K562 (cell line): ENCODE measurements at regions not wholly inside any gene's neighbourhood (a gene's known extent, or its start where the extent isn't known, plus 50 kb on each side); places are given as distances from the start of the nearest gene placed in this dataset.

Experiments used
- ATAC-seq: fragments of 200-7000 bp; cut with Tn5 transposase; 3 replicates; pipeline ENCODE4 v1.9.1; 2020; ENCODE audit warnings: moderate library complexity
- BruUV-seq: library from RNA; stranded (reverse); fragments of 400-500 nt; replicated peaks from 2 replicates; lab custom pipeline; 2021; lab: Mats Ljungman, UMichigan
- CTCF ChIA-PET: fragments of 300-600 bp; formaldehyde crosslinking; extraction: SDS; loops from one replicate; lab custom pipeline; 2021; ENCODE audit warnings: low intra/inter-chr PET ratio; lab: Yijun Ruan, JAX
- POLR2A ChIA-PET: fragments of 300-600, 350-650 bp; sonication (Branson Sonifier 250); formaldehyde crosslinking; extraction: SDS; loops from one replicate; lab custom pipeline; 2021; ENCODE audit warnings: antibody characterized with exemption, inconsistent platforms; lab: Yijun Ruan, JAX
- DNase-seq, 4 experiments: peaks; one replicate each; pipeline versions ENCODE4 v3.0.0 to v3.0.0-alpha.2; 2011 to 2018; ENCODE audit warnings: low spot score in 3 of 4, mixed read lengths in 3 of 4; ENCODE audit errors: extremely low read depth in 1 of 4
- FAIRE-seq: peaks from 2 replicates; lab custom pipeline; 2011; peaks lifted over from hg19 to GRCh38; lab: Jason Lieb, UNC
- H2AFZ ChIP-seq: 2 replicates; pipeline ENCODE4 v1.6.0; 2011; ENCODE audit warnings: low read depth, low read length, control low read depth, inconsistent platforms
- H3K27ac ChIP-seq: fragments of 200-600 bp; 3 replicates; pipeline ENCODE4 v1.8.0; 2011; ENCODE audit warnings: low read depth, mild to moderate bottlenecking, control low read depth, inconsistent platforms, low read length, moderate library complexity, mixed read lengths; ENCODE audit errors: extremely low read depth
- H3K27me3 ChIP-seq, 2 experiments: fragments of 300-600 bp in 1 of 2; 2 replicates in 1 of 2; 3 replicates in 1 of 2; pipeline versions ENCODE4 v1.6.0 to v1.8.0; 2011; ENCODE audit warnings: inconsistent platforms in 2 of 2, low read length in 2 of 2, mild to moderate bottlenecking in 1 of 2, mixed read lengths in 1 of 2, moderate library complexity in 1 of 2; ENCODE audit not compliant: control insufficient read depth in 2 of 2, insufficient read depth in 2 of 2
- H3K36me3 ChIP-seq: fragments of 300-600 bp; 3 replicates; pipeline ENCODE4 v1.8.0; 2011; ENCODE audit warnings: mild to moderate bottlenecking, low read length, inconsistent platforms; ENCODE audit not compliant: control insufficient read depth, insufficient read depth
- H3K4me1 ChIP-seq, 2 experiments: fragments of 200-600 bp in 1 of 2; replicated peaks in 1 of 2; 2 replicates in 1 of 2; 3 replicates in 1 of 2; pipeline versions ENCODE4 v1.5.1 to v1.8.0; 2011; ENCODE audit warnings: inconsistent platforms in 2 of 2, low read length in 2 of 2, mild to moderate bottlenecking in 1 of 2, mixed read lengths in 1 of 2, moderate library complexity in 1 of 2; ENCODE audit not compliant: control insufficient read depth in 2 of 2, insufficient read depth in 2 of 2
- H3K4me2 ChIP-seq: 2 replicates; pipeline ENCODE4 v1.6.1; 2011; ENCODE audit warnings: low read length, control low read depth, inconsistent platforms, mixed read lengths; ENCODE audit not compliant: insufficient read depth
- H3K4me3 ChIP-seq: fragments of 200-600 bp; sonication (generic), shearing (Covaris generic); 2 replicates; pipeline ENCODE4 v1.5.1; 2016; ENCODE audit warnings: control low read depth, inconsistent platforms
- H3K79me2 ChIP-seq: fragments of 200-600 bp; 3 replicates; pipeline ENCODE4 v1.8.0; 2011; ENCODE audit warnings: low read length, inconsistent platforms; ENCODE audit not compliant: control insufficient read depth, insufficient read depth
- H3K9ac ChIP-seq, 2 experiments: 2 replicates each; pipeline versions ENCODE4 v1.6.0 to v1.6.1; 2011; ENCODE audit warnings: low read depth in 2 of 2, low read length in 2 of 2, control low read depth in 1 of 2, inconsistent platforms in 1 of 2, mild to moderate bottlenecking in 1 of 2, mixed read lengths in 1 of 2; ENCODE audit not compliant: insufficient read depth in 1 of 2
- H3K9me1 ChIP-seq: one replicate; pipeline ENCODE4 v1.6.0; 2011; ENCODE audit warnings: inconsistent platforms, mild to moderate bottlenecking, low read length, moderate library complexity; ENCODE audit not compliant: control insufficient read depth, insufficient read depth
- H3K9me3 ChIP-seq: replicated peaks from 2 replicates; pipeline ENCODE4 v1.5.1; 2011; ENCODE audit warnings: low read depth, low read length, inconsistent platforms; ENCODE audit not compliant: control insufficient read depth, insufficient read depth
- H4K20me1 ChIP-seq: replicated peaks from 2 replicates; pipeline ENCODE4 v1.6.1; 2011; ENCODE audit warnings: low read length, inconsistent platforms, mixed read lengths; ENCODE audit not compliant: control insufficient read depth, insufficient read depth
- DIDO1 ChIP-seq: fragments of 450-650 bp; IDR thresholded peaks from 2 replicates; pipeline ENCODE4 v1.6.1; 2016; ENCODE audit warnings: low read depth, missing biosample characterization, missing genetic modification characterization
- E2F3 ChIP-seq: fragments of 250-450 bp; sonication (Bioruptor Pico); IDR thresholded peaks from 2 replicates; pipeline ENCODE4 v1.4.0; 2020; ENCODE audit warnings: mild to moderate bottlenecking
- HDAC1 ChIP-seq, 2 experiments: fragments of 450-650 bp; IDR thresholded peaks; 2 replicates each; pipeline ENCODE4 v1.6.1; 2016 to 2017; ENCODE audit warnings: inconsistent platforms in 1 of 2, mild to moderate bottlenecking in 1 of 2, moderate library complexity in 1 of 2
- HNRNPUL1 ChIP-seq: fragments of 200-400 bp; formaldehyde crosslinking; IDR thresholded peaks from 2 replicates; pipeline ENCODE4 v1.6.1; 2017; ENCODE audit warnings: low read length
- MTA3 ChIP-seq: fragments of 450-650 bp; formaldehyde crosslinking; IDR thresholded peaks from 2 replicates; pipeline ENCODE4 v1.6.1; 2017; ENCODE audit warnings: mild to moderate bottlenecking, borderline replicate concordance
- NR2C1 ChIP-seq, 2 experiments: fragments of 450-650 bp; IDR thresholded peaks; 2 replicates each; pipeline ENCODE4 v1.6.1; 2017; ENCODE audit warnings: mild to moderate bottlenecking in 2 of 2, antibody characterized with exemption in 1 of 2, inconsistent platforms in 1 of 2, missing compliant biosample characterization in 1 of 2, missing genetic modification characterization in 1 of 2
- NR4A1 ChIP-seq, 2 experiments: fragments of 250-450 bp in 1 of 2; fragments of 450-650 bp in 1 of 2; sonication (Bioruptor Pico) in 1 of 2; IDR thresholded peaks; 2 replicates each; pipeline versions ENCODE4 v1.4.0 to v1.6.1; 2016 to 2020; ENCODE audit warnings: mild to moderate bottlenecking in 2 of 2, missing compliant biosample characterization in 1 of 2, missing genetic modification characterization in 1 of 2, moderate library complexity in 1 of 2
- TEAD4 ChIP-seq, 2 experiments: sonication (generic) in 1 of 2; formaldehyde crosslinking in 1 of 2; IDR thresholded peaks; 2 replicates each; pipeline versions ENCODE4 v1.6.1 to v1.8.0; 2012 to 2022; ENCODE audit warnings: borderline replicate concordance in 1 of 2, inconsistent platforms in 1 of 2, low read length in 1 of 2, mild to moderate bottlenecking in 1 of 2, missing genetic modification reagents in 1 of 2
- ZFP30 ChIP-seq: fragments of 250-450 bp; sonication (Bioruptor Pico); IDR thresholded peaks from 2 replicates; pipeline ENCODE4 v1.8.0; 2022; ENCODE audit warnings: moderate library complexity, mild to moderate bottlenecking, inconsistent platforms, borderline replicate concordance
- ZNF318 ChIP-seq, 2 experiments: fragments of 450-650 bp; IDR thresholded peaks; 2 replicates each; pipeline ENCODE4 v1.6.1; 2016; ENCODE audit warnings: mild to moderate bottlenecking in 2 of 2, borderline replicate concordance in 1 of 2, low read depth in 1 of 2, moderate library complexity in 1 of 2
- WGBS: fragments of 100-300 bp; shearing (Covaris generic); methylation state at CpG from one replicate; pipeline ENCODE4 v1.1.6; 2016; ENCODE audit warnings: low coverage, mixed read lengths; ENCODE audit not compliant: insufficient coverage; ENCODE audit errors: missing lambda C conversion rate; 5-methylcytosine and 5-hydroxymethylcytosine counted together
- in situ Hi-C: fragments of 300-500 bp; cut with MboI; formaldehyde crosslinking; loops from 4 replicates; pipeline ENCODE4 v1.15.0; 2018; ENCODE audit warnings: inconsistent platforms, mixed read lengths
- intact Hi-C: fragments of 100-400 bp; cut with micrococcal nuclease; formaldehyde crosslinking; loops from 2 replicates; pipeline ENCODE4 v1.14.2; 2022
- TF ChIP-seq, protein P1 (sequence below): fragments of 250-450 bp; sonication (Bioruptor Pico); IDR thresholded peaks from 2 replicates; pipeline ENCODE4 v1.5.1; 2021; ENCODE audit warnings: mild to moderate bottlenecking

DNA sequence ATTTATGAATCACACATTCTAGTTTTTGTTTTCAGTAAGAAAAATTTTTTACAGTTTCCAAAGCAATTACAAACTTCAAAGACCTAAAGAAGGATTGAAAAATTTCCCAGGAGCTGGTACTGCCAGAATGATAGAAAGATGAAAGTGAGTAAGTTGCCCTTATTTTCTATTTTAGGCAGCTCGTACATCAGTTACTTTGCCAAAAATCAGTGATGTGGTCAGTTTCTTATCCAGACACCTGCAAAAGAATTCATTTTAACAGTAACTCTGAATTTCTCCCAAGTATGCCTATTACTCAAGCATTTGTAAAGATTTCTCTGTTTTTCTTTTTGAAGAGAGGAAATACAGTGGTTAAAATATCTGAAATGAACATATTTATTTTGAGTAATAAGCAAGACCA lies 976.3 kb upstream of the RAG2 start:
- Histone ChIP-seq H3K27me3 (no peaks in the 10 kb centered on the region), H3K79me2 (no peaks in the 10 kb centered on the region), H3K4me3 (no peak overlapping the region), H3K9ac (no peak overlapping the region), H3K4me2 (no peak overlapping the region), H3K36me3 (no peaks in the 10 kb centered on the region), H3K4me1 (no peaks in the 10 kb centered on the region), H3K9me1 (no peaks in the 10 kb centered on the region), H4K20me1 (no peaks in the 10 kb centered on the region), H2AFZ (no peak overlapping the region), H3K27ac (no peak overlapping the region), H3K9me3 (peaks cover 2% of the 10 kb centered on the region; the same call in 1 of the 2 replicates)
- DNase-seq (no peak), ATAC-seq (no peak), FAIRE-seq (no peak)
- 14% methylated on average over 1 of the region's 1 CpG for WGBS
- intact Hi-C loops (no loop called here), in situ Hi-C loops (no loop called here)
- POLR2A ChIA-PET: no interaction called here
- CTCF ChIA-PET: no interaction called here
- no TSS peak for BruUV-seq
- TF ChIP-seq MTA3: no peak
- no peak for TF ChIP-seq NR2C1 (IDR thresholded peaks at IDR 0.05)
- TF ChIP-seq NR2C1 (tag; IDR thresholded peaks at IDR 0.05): no peak
- no peak for TF ChIP-seq TEAD4 (IDR thresholded peaks at IDR 0.05; ENCODE audit: low read length)
- TF ChIP-seq TEAD4 (CRISPR knock-in tag; IDR thresholded peaks at IDR 0.05; ENCODE audit: borderline replicate concordance): no peak
- no peak for TF ChIP-seq ZNF318 (IDR thresholded peaks at IDR 0.05; ENCODE audit: borderline replicate concordance in 1 of 2, low read depth in 1 of 2)
- no peak for TF ChIP-seq NR4A1 (CRISPR knock-in tag; IDR thresholded peaks at IDR 0.05)
- TF ChIP-seq NR4A1 (tag; IDR thresholded peaks at IDR 0.05): no peak
- no peak for TF ChIP-seq HNRNPUL1
- no peak for TF ChIP-seq HDAC1 (IDR thresholded peaks at IDR 0.05)
- no peak for TF ChIP-seq ZFP30
- no peak for TF ChIP-seq E2F3
- no peak for TF ChIP-seq DIDO1 (tag)
- TF ChIP-seq, protein P1, sequence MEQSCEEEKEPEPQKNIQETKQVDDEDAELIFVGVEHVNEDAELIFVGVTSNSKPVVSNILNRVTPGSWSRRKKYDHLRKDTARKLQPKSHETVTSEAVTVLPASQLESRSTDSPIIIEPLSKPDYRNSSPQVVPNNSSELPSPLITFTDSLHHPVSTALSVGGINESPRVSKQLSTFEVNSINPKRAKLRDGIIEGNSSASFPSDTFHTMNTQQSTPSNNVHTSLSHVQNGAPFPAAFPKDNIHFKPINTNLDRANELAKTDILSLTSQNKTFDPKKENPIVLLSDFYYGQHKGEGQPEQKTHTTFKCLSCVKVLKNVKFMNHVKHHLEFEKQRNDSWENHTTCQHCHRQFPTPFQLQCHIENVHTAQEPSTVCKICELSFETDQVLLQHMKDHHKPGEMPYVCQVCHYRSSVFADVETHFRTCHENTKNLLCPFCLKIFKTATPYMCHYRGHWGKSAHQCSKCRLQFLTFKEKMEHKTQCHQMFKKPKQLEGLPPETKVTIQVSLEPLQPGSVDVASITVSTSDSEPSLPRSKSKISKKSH (CRISPR knock-in tag): no peak
